ENCODE measurements at regions not wholly inside any gene's neighbourhood (a gene's known extent, or its start where the extent isn't known, plus 50 kb on each side); places are given as distances from the start of the nearest gene placed in this dataset.
A peak's percentile ranks its signal among the peaks of the same experiment; 100 is the strongest.

DNA sequence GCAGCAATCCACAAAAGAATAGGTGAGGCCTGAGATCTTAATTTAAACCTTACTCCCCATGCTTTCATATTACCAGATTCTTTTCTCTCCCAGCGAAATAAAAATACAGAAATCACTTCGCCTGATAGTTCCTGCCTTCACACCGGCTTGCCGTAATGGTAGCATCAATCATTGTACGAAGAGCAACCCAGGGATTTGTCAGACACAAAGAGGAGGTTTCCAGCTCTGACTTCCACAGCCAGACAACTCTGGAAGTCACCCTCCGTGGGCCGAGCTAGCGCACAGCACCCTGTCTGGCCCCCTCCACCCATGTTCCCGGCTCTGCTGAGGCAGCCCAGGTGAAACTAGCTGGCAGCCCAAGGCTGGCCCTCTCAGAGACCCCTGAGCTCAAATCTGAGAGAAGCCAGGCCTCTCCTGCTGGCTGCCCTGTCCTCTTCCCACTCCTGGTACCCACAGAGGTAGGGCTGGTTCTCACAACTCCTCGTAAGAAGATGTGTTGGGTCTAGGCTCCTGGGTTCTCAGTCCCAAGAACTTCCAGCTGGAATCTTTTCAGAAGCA is 156.9 kb upstream of the BNIP2 start:
- Mint-ChIP-seq H3K36me3 (ENCODE audit: unreplicated experiment) (no peaks in the 10 kb centered on the region), H3K27me3 (ENCODE audit: unreplicated experiment) (no peaks in the 10 kb centered on the region), H3K4me3 (ENCODE audit: unreplicated experiment) (no peak overlapping the region), H3K27ac (ENCODE audit: unreplicated experiment) (no peak overlapping the region), H3K9me3 (ENCODE audit: unreplicated experiment) (no peaks in the 10 kb centered on the region), H3K4me1 (ENCODE audit: unreplicated experiment) (no peaks in the 10 kb centered on the region)
- peak; percentile 76 for DNase-seq (ENCODE audit: extremely low spot score, unreplicated experiment)
- TF ChIP-seq, protein P1, sequence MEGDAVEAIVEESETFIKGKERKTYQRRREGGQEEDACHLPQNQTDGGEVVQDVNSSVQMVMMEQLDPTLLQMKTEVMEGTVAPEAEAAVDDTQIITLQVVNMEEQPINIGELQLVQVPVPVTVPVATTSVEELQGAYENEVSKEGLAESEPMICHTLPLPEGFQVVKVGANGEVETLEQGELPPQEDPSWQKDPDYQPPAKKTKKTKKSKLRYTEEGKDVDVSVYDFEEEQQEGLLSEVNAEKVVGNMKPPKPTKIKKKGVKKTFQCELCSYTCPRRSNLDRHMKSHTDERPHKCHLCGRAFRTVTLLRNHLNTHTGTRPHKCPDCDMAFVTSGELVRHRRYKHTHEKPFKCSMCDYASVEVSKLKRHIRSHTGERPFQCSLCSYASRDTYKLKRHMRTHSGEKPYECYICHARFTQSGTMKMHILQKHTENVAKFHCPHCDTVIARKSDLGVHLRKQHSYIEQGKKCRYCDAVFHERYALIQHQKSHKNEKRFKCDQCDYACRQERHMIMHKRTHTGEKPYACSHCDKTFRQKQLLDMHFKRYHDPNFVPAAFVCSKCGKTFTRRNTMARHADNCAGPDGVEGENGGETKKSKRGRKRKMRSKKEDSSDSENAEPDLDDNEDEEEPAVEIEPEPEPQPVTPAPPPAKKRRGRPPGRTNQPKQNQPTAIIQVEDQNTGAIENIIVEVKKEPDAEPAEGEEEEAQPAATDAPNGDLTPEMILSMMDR (IDR thresholded peaks at IDR 0.05) = no peak

DNA sequence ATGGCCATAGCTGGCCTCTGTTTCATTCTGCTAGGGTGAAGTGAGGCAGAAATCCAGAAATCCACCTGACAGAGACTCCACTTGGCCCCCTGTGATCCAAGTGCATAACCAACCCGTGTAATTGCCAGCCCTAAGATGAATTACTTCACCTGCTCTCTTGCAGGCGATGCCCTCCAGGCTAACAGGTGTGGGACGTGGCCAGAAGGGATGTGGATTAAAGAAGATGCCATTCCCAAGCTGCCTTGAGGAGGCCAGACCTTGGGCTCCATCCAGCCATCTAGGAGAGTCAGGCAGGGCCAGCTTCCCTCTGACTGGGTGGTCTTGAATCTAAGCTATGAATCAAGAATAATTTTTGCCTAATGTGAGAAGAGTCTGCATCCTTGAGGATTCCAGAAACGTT is 154.5 kb upstream of the BNIP2 start:
- H3K9me3 Mint-ChIP-seq (ENCODE audit: unreplicated experiment) = no peaks in the 10 kb centered on the region
- no peaks in the 10 kb centered on the region for H3K27me3 Mint-ChIP-seq (ENCODE audit: unreplicated experiment)
- H3K4me1 Mint-ChIP-seq (ENCODE audit: unreplicated experiment) = no peaks in the 10 kb centered on the region
- TF ChIP-seq, protein P1 (IDR thresholded peaks at IDR 0.05) = no peak
- no peak overlapping the region for H3K27ac Mint-ChIP-seq (ENCODE audit: unreplicated experiment)
- peak; percentile 54 for DNase-seq (ENCODE audit: extremely low spot score, unreplicated experiment)
- H3K36me3 Mint-ChIP-seq (ENCODE audit: unreplicated experiment) = no peaks in the 10 kb centered on the region
- no peak overlapping the region for H3K4me3 Mint-ChIP-seq (ENCODE audit: unreplicated experiment)

DNA sequence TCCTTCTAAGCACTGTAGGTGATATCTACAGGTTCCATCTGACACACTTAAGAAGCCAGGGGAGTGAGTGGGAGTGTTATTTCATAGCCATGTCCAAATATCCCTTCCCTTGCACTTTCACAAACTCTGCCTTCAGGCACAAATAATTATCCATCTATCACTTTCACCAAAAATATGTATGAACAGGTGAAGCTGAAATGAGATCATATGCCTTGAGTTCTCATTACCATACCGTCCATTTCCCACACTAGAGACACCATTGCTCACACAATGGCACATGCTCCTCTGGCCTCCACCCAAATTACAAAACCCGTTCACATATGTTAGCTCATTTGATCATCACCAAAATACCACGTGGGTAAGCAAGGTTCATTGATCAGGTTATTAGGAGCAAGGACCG is 151.9 kb upstream of the BNIP2 start:
- no peaks in the 10 kb centered on the region for H3K27me3 Mint-ChIP-seq (ENCODE audit: unreplicated experiment)
- TF ChIP-seq, protein P1 (IDR thresholded peaks at IDR 0.05) = no peak
- H3K9me3 Mint-ChIP-seq (ENCODE audit: unreplicated experiment) = no peaks in the 10 kb centered on the region
- no peak overlapping the region for H3K4me3 Mint-ChIP-seq (ENCODE audit: unreplicated experiment)
- no peak for DNase-seq (ENCODE audit: extremely low spot score, unreplicated experiment)
- no peaks in the 10 kb centered on the region for H3K36me3 Mint-ChIP-seq (ENCODE audit: unreplicated experiment)
- H3K4me1 Mint-ChIP-seq (ENCODE audit: unreplicated experiment) = no peaks in the 10 kb centered on the region
- H3K27ac Mint-ChIP-seq (ENCODE audit: unreplicated experiment) = no peak overlapping the region

DNA sequence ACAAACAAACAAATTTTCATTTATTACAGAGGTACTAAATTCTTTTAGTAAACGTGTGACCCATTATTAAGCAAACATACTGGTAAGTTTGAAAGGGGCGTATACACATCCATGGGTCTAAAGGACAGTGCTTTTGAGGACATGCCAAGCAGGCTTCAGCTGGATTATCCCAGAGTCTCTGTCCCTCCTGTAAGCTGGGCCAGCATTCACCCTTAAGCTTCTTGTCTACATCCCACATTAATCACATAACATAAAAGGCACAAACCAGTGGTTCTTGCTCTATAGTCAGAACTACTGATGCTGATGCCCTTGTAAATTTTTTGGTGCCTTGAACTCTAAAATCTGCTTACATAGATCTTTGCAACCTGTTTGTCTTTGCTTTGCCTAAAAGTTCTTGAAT is 150.8 kb upstream of the BNIP2 start:
- Mint-ChIP-seq H3K9me3 (ENCODE audit: unreplicated experiment) (no peaks in the 10 kb centered on the region), H3K27me3 (ENCODE audit: unreplicated experiment) (no peaks in the 10 kb centered on the region)
- TF ChIP-seq, protein P1 (IDR thresholded peaks at IDR 0.05) = no peak

DNA sequence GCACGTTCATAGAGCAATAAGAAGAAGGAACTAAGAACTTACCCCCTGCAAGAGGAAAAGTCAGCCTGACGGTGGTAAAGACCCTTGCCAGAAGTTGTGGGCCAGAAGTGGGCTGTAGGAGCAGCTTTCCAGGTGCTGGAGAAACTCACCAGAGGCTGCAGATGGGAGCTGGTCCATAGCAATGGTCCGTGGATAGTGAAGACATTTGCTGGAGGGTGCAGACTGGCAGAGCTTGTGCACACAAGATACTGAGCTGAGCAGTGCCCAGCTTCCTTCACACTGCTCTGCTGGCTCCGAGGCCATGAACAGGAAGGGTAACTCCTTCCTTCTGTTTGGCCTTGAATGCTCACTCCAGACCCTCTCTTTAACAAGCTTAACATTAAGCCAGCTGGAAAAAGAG is 149.8 kb upstream of the BNIP2 start:
- Mint-ChIP-seq H3K4me3 (ENCODE audit: unreplicated experiment) (no peak overlapping the region), H3K27me3 (ENCODE audit: unreplicated experiment) (no peaks in the 10 kb centered on the region), H3K4me1 (ENCODE audit: unreplicated experiment) (no peaks in the 10 kb centered on the region), H3K27ac (ENCODE audit: unreplicated experiment) (no peak overlapping the region), H3K9me3 (ENCODE audit: unreplicated experiment) (no peaks in the 10 kb centered on the region), H3K36me3 (ENCODE audit: unreplicated experiment) (no peaks in the 10 kb centered on the region)
- TF ChIP-seq, protein P1 (IDR thresholded peaks at IDR 0.05) = no peak
- peak; percentile 63 for DNase-seq (ENCODE audit: extremely low spot score, unreplicated experiment)

More for the DNA sequence above, 150.8 kb upstream of the BNIP2 start:
- no peak overlapping the region for H3K27ac Mint-ChIP-seq (ENCODE audit: unreplicated experiment)
- H3K4me1 Mint-ChIP-seq (ENCODE audit: unreplicated experiment) = no peaks in the 10 kb centered on the region
- no peaks in the 10 kb centered on the region for H3K36me3 Mint-ChIP-seq (ENCODE audit: unreplicated experiment)
- no peak for DNase-seq (ENCODE audit: extremely low spot score, unreplicated experiment)
- no peak overlapping the region for H3K4me3 Mint-ChIP-seq (ENCODE audit: unreplicated experiment)
